ENCODE measurements at regions not wholly inside any gene's neighbourhood (a gene's known extent, or its start where the extent isn't known, plus 50 kb on each side); places are given as distances from the start of the nearest gene placed in this dataset.

- no peak for DNase-seq (ENCODE audit: low read depth)
- no peak overlapping the region for H3K4me3 ChIP-seq (ENCODE audit: low read depth, low read length)
- TF ChIP-seq, protein P1, sequence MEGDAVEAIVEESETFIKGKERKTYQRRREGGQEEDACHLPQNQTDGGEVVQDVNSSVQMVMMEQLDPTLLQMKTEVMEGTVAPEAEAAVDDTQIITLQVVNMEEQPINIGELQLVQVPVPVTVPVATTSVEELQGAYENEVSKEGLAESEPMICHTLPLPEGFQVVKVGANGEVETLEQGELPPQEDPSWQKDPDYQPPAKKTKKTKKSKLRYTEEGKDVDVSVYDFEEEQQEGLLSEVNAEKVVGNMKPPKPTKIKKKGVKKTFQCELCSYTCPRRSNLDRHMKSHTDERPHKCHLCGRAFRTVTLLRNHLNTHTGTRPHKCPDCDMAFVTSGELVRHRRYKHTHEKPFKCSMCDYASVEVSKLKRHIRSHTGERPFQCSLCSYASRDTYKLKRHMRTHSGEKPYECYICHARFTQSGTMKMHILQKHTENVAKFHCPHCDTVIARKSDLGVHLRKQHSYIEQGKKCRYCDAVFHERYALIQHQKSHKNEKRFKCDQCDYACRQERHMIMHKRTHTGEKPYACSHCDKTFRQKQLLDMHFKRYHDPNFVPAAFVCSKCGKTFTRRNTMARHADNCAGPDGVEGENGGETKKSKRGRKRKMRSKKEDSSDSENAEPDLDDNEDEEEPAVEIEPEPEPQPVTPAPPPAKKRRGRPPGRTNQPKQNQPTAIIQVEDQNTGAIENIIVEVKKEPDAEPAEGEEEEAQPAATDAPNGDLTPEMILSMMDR (IDR thresholded peaks at IDR 0.05; ENCODE audit: low read depth, low read length, missing control alignments) = no peak
Observed at GRCh38 chr10:4283846-4284610, 499.0 kb upstream of the KLF6 start.

DNA sequence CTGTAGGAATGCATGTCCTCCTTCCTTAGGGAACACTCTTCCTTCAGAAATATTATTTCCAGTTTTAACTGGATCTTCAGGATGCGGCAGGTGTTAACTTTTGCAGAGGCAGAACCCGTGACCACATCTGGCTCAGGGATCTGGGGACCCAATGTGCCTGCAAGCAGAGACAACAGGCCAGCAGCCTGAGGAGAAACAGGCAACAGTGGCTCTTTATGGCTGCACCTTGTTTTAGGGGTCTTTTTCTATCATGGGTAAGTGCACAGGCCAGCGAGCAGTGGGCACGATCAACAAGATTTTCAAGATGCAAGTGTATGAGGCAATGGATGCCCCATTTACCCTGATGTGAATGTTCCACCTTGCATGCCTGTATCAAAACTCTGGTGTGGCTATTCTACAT, 497.5 kb upstream of the KLF6 start:
- TF ChIP-seq, protein P1 (IDR thresholded peaks at IDR 0.05; ENCODE audit: low read depth, low read length, missing control alignments) = no peak
- no peak for DNase-seq (ENCODE audit: low read depth)
- no peak overlapping the region for H3K4me3 ChIP-seq (ENCODE audit: low read depth, low read length)

DNA sequence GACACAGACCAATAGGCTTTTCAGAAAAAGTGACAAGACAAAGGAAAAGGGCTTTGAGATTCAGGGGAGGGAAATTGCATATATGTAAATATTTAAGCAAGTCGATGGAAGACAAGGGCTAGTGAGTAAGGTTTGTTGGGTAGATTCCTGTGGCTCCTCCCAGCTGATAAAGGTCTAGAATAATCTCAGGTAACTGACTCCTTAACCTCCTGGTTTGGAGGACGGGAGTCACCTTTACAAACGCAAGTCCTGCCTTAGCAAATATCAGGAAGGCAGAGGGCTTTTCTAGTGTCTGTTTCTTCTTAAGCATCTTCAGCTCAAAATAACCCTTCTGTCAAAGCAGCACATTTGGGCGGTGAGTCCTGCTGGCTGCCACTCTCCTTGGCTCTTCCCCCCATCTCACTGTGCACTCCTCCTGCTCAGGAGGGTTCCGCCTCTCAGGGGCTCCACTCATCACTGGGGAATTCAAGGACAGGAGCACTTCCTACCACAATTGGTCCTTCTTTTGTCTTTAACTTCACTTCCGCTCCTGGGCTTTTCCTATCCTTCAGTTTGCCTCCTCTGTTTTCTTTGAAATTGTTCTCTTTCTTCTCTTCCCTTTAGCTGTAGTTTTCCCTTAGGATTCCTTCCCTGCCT, 496.3 kb upstream of the KLF6 start:
- H3K4me3 ChIP-seq (ENCODE audit: low read depth, low read length) = no peak overlapping the region
- DNase-seq (ENCODE audit: low read depth) = no peak
- TF ChIP-seq, protein P1 (IDR thresholded peaks at IDR 0.05; ENCODE audit: low read depth, low read length, missing control alignments) = no peak

GRCh38 chr10:4280461-4281189, 495.6 kb upstream of the KLF6 start:
- TF ChIP-seq, protein P1 (IDR thresholded peaks at IDR 0.05; ENCODE audit: low read depth, low read length, missing control alignments) = no peak
- DNase-seq (ENCODE audit: low read depth) = no peak
- H3K4me3 ChIP-seq (ENCODE audit: low read depth, low read length) = no peak overlapping the region

GRCh38 chr10:4279655-4280054, 494.6 kb upstream of the KLF6 start:
- DNase-seq (ENCODE audit: low read depth) = no peak
- TF ChIP-seq, protein P1 (IDR thresholded peaks at IDR 0.05; ENCODE audit: low read depth, low read length, missing control alignments) = no peak
- no peak overlapping the region for H3K4me3 ChIP-seq (ENCODE audit: low read depth, low read length)

- H3K4me3 ChIP-seq (ENCODE audit: low read depth, low read length) = no peak overlapping the region
- TF ChIP-seq, protein P1 (IDR thresholded peaks at IDR 0.05; ENCODE audit: low read depth, low read length, missing control alignments) = no peak
- DNase-seq (ENCODE audit: low read depth) = no peak
Observed at GRCh38 chr10:4278186-4278585, 493.2 kb upstream of the KLF6 start.

Measured in GM12864 (cell line).